HepG2 (cell line): ENCODE measurements at regions not wholly inside any gene's neighbourhood (a gene's known extent, or its start where the extent isn't known, plus 50 kb on each side); places are given as distances from the start of the nearest gene placed in this dataset.

Source experiments
- ATAC-seq: fragments of 200-7000 bp; cut with Tn5 transposase; 3 replicates; pipeline ENCODE4 v1.9.1; 2020; ENCODE audit warnings: mild to moderate bottlenecking, moderate library complexity
- BruUV-seq: library from RNA; stranded (reverse); fragments of 400-500 nt; replicated peaks from 2 replicates; lab custom pipeline; 2021; lab: Mats Ljungman, UMichigan
- CTCF ChIA-PET: fragments of 300-600 bp; formaldehyde crosslinking; extraction: SDS; loops from one replicate; lab custom pipeline; 2021; ENCODE audit warnings: low total read pairs, inconsistent platforms, low intra/inter-chr PET ratio; lab: Yijun Ruan, JAX
- POLR2A ChIA-PET: fragments of 350-600 bp; sonication (Branson Sonifier 250); formaldehyde crosslinking; loops from one replicate; lab custom pipeline; 2020; ENCODE audit warnings: antibody characterized with exemption, inconsistent platforms; lab: Yijun Ruan, JAX
- DNase-seq: peaks from one replicate; pipeline ENCODE4 v3.0.0-alpha.2; 2015; ENCODE audit warnings: low spot score
- FAIRE-seq: peaks from 3 replicates; lab custom pipeline; 2011; peaks lifted over from hg19 to GRCh38; lab: Jason Lieb, UNC
- H2AFZ ChIP-seq: one replicate; pipeline ENCODE4 v1.6.1; 2011; ENCODE audit warnings: low read length, inconsistent platforms
- H3K27ac ChIP-seq: fragments of 300-600 bp; 3 replicates; pipeline ENCODE4 v1.8.0; 2011; ENCODE audit warnings: mixed run types, mild to moderate bottlenecking, mixed read lengths, low read length, inconsistent platforms; ENCODE audit not compliant: insufficient read depth; ENCODE audit errors: extremely low read length
- H3K27me3 ChIP-seq, 2 experiments: fragments of 200-600 bp in 1 of 2; 2 replicates in 1 of 2; 3 replicates in 1 of 2; pipeline versions ENCODE4 v1.6.0 to v1.8.0; 2011; ENCODE audit warnings: low read length in 2 of 2, mild to moderate bottlenecking in 2 of 2, moderate library complexity in 2 of 2, inconsistent platforms in 1 of 2; ENCODE audit not compliant: insufficient read depth in 2 of 2, control insufficient read depth in 1 of 2
- H3K36me3 ChIP-seq, 2 experiments: fragments of 200-600 bp in 1 of 2; replicated peaks in 1 of 2; 2 replicates in 1 of 2; 3 replicates in 1 of 2; pipeline versions ENCODE4 v1.5.1 to v1.8.0; 2011; ENCODE audit warnings: low read length in 2 of 2, inconsistent platforms in 1 of 2; ENCODE audit not compliant: insufficient read depth in 2 of 2, control insufficient read depth in 1 of 2
- H3K4me1 ChIP-seq: 2 replicates; pipeline ENCODE4 v1.5.1; 2012; ENCODE audit warnings: low read length, inconsistent platforms; ENCODE audit not compliant: insufficient read depth
- H3K4me2 ChIP-seq: 2 replicates; pipeline ENCODE4 v1.6.0; 2011; ENCODE audit warnings: low read depth, low read length, inconsistent platforms
- H3K4me3 ChIP-seq, 3 experiments: fragments of 200-600 bp in 1 of 3; sonication (generic), shearing (Covaris generic) in 1 of 3; replicated peaks in 1 of 3; 2 replicates each; pipeline ENCODE4 v1.5.1; 2011 to 2016; ENCODE audit warnings: low read length in 3 of 3, inconsistent platforms in 2 of 3, low read depth in 2 of 3, mild to moderate bottlenecking in 2 of 3, control low read depth in 1 of 3, mixed read lengths in 1 of 3; ENCODE audit not compliant: insufficient read depth in 1 of 3
- H3K79me2 ChIP-seq: one replicate; pipeline ENCODE4 v1.6.1; 2011; ENCODE audit warnings: low read length, inconsistent platforms; ENCODE audit not compliant: insufficient read depth
- H3K9ac ChIP-seq: 2 replicates; pipeline ENCODE4 v1.6.0; 2011; ENCODE audit warnings: mild to moderate bottlenecking, low read depth, low read length, inconsistent platforms; ENCODE audit not compliant: insufficient read depth
- H3K9me3 ChIP-seq: 2 replicates; pipeline ENCODE4 v1.5.1; 2012; ENCODE audit warnings: mild to moderate bottlenecking, low read length
- H4K20me1 ChIP-seq: 2 replicates; pipeline ENCODE4 v1.6.0; 2011; ENCODE audit warnings: inconsistent platforms, mild to moderate bottlenecking, low read length, moderate library complexity; ENCODE audit not compliant: insufficient read depth
- AKNA ChIP-seq: sonication (generic); formaldehyde crosslinking; IDR thresholded peaks from 2 replicates; pipeline ENCODE4 v1.4.0; 2020; ENCODE audit warnings: missing genetic modification reagents, borderline replicate concordance
- CEBPZ ChIP-seq: IDR thresholded peaks from 2 replicates; pipeline ENCODE4 v1.6.1; 2012; ENCODE audit warnings: low read length, improper control_type of control experiment
- FOXA3 ChIP-seq: IDR thresholded peaks from 2 replicates; pipeline ENCODE4 v1.6.1; 2016; ENCODE audit warnings: missing genetic modification reagents, missing compliant biosample characterization
- GATAD1 ChIP-seq: IDR thresholded peaks from 2 replicates; pipeline ENCODE4 v1.6.1; 2016; ENCODE audit warnings: missing genetic modification reagents, missing compliant biosample characterization
- HNRNPL ChIP-seq: fragments of 200-400 bp; formaldehyde crosslinking; IDR thresholded peaks from 2 replicates; pipeline ENCODE4 v1.6.1; 2017; ENCODE audit warnings: mild to moderate bottlenecking, low read depth, low read length
- KDM2A ChIP-seq: sonication (generic); formaldehyde crosslinking; IDR thresholded peaks from 2 replicates; pipeline ENCODE4 v1.4.0; 2020; ENCODE audit warnings: low read depth, missing genetic modification reagents, borderline replicate concordance
- KLF9 ChIP-seq: IDR thresholded peaks from 2 replicates; pipeline ENCODE4 v1.6.1; 2016; ENCODE audit warnings: low read depth
- RARG ChIP-seq: sonication (generic); formaldehyde crosslinking; IDR thresholded peaks from 2 replicates; pipeline ENCODE4 v1.4.0; 2020; ENCODE audit warnings: low read depth, mild to moderate bottlenecking, missing genetic modification reagents
- SOX13 ChIP-seq, 3 experiments: fragments of 450-650 bp in 1 of 3; sonication (generic) in 1 of 3; formaldehyde crosslinking in 1 of 3; IDR thresholded peaks in 2 of 3; conservative IDR thresholded peaks in 1 of 3; 2 replicates each; pipeline versions ENCODE4 v1.5.0 to v1.6.1; 2016 to 2020; ENCODE audit warnings: antibody characterized with exemption in 1 of 3, mild to moderate bottlenecking in 1 of 3, missing compliant biosample characterization in 1 of 3, missing genetic modification reagents in 1 of 3, moderate library complexity in 1 of 3
- ZFP36 ChIP-seq: fragments of 150-350 bp; IDR thresholded peaks from 2 replicates; pipeline ENCODE4 v1.6.1; 2018; ENCODE audit warnings: borderline replicate concordance, low read length, low read depth; ENCODE audit not compliant: partially characterized antibody
- ZNF788 ChIP-seq: sonication (generic); formaldehyde crosslinking; IDR thresholded peaks from 2 replicates; pipeline ENCODE4 v1.5.0; 2020; ENCODE audit warnings: mild to moderate bottlenecking, missing genetic modification reagents, borderline replicate concordance
- WGBS: methylation state at CpG from one replicate; pipeline ENCODE4 v1.1.6; 2017; ENCODE audit warnings: low lambda C conversion rate; 5-methylcytosine and 5-hydroxymethylcytosine counted together
- in situ Hi-C: cut with HindIII; loops from 2 replicates; pipeline ENCODE4 v1.10.0; 2017; ENCODE audit warnings: low pct_unique_long_range_greater_than_20kb; ENCODE audit not compliant: extremely low pct_ligation_motif_present
- intact Hi-C: fragments of 100-400 bp; cut with micrococcal nuclease; formaldehyde crosslinking; loops from one replicate; pipeline ENCODE4 v1.10.0; 2022; ENCODE audit not compliant: unreplicated experiment
- TF ChIP-seq, protein P1 (sequence below): sonication (generic); formaldehyde crosslinking; IDR thresholded peaks from 2 replicates; pipeline ENCODE4 v1.5.1; 2020; ENCODE audit warnings: missing genetic modification reagents, mild to moderate bottlenecking, borderline replicate concordance
- TF ChIP-seq, protein P2 (sequence below): sonication (generic); formaldehyde crosslinking; IDR thresholded peaks from 2 replicates; pipeline ENCODE4 v1.5.1; 2020; ENCODE audit warnings: mild to moderate bottlenecking, moderate library complexity, missing genetic modification reagents

- WGBS, result 41% methylated on average over 5 of the region's 5 CpGs
- no peak for ATAC-seq
- H3K36me3 ChIP-seq, result no peaks in the 10 kb centered on the region
- no peak for DNase-seq
- no peaks in the 10 kb centered on the region for H4K20me1 ChIP-seq
- in situ Hi-C loops, result no loop called here
- no peaks in the 10 kb centered on the region for H3K4me1 ChIP-seq
- H3K9me3 ChIP-seq, result peaks cover 3% of the 10 kb centered on the region; the same call in 1 of the 2 replicates
- H3K27ac ChIP-seq, result no peak overlapping the region
- H3K4me3 ChIP-seq, result no peak overlapping the region
- FAIRE-seq, result no peak
- CTCF ChIA-PET, result no interaction called here
- no peaks in the 10 kb centered on the region for H3K79me2 ChIP-seq
- intact Hi-C loops, result no loop called here
- H3K4me2 ChIP-seq, result no peak overlapping the region
- POLR2A ChIA-PET, result no interaction called here
- H3K27me3 ChIP-seq, result no peaks in the 10 kb centered on the region; a peak in 1 of 5 replicates
- no TSS peak for BruUV-seq
- H2AFZ ChIP-seq, result no peak overlapping the region
- H3K9ac ChIP-seq, result no peak overlapping the region
- TF ChIP-seq KLF9 (no peak), GATAD1 (CRISPR knock-in tag) (no peak), RARG (CRISPR knock-in tag) (no peak), ZNF788 (CRISPR knock-in tag) (no peak), FOXA3 (CRISPR knock-in tag) (no peak), KDM2A (CRISPR knock-in tag) (no peak), ZFP36 (no peak), SOX13 (IDR thresholded peaks at IDR 0.05) (no peak), SOX13 (CRISPR knock-in tag; conservative IDR thresholded peaks at IDR 0.05 in 1 of 2, IDR thresholded peaks at IDR 0.05 in 1 of 2) (no peak), HNRNPL (no peak), AKNA (no peak), CEBPZ (no peak)
- TF ChIP-seq, protein P1, sequence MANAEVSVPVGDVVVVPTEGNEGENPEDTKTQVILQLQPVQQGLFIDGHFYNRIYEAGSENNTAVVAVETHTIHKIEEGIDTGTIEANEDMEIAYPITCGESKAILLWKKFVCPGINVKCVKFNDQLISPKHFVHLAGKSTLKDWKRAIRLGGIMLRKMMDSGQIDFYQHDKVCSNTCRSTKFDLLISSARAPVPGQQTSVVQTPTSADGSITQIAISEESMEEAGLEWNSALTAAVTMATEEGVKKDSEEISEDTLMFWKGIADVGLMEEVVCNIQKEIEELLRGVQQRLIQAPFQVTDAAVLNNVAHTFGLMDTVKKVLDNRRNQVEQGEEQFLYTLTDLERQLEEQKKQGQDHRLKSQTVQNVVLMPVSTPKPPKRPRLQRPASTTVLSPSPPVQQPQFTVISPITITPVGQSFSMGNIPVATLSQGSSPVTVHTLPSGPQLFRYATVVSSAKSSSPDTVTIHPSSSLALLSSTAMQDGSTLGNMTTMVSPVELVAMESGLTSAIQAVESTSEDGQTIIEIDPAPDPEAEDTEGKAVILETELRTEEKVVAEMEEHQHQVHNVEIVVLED (CRISPR knock-in tag), result no peak
- TF ChIP-seq, protein P2, sequence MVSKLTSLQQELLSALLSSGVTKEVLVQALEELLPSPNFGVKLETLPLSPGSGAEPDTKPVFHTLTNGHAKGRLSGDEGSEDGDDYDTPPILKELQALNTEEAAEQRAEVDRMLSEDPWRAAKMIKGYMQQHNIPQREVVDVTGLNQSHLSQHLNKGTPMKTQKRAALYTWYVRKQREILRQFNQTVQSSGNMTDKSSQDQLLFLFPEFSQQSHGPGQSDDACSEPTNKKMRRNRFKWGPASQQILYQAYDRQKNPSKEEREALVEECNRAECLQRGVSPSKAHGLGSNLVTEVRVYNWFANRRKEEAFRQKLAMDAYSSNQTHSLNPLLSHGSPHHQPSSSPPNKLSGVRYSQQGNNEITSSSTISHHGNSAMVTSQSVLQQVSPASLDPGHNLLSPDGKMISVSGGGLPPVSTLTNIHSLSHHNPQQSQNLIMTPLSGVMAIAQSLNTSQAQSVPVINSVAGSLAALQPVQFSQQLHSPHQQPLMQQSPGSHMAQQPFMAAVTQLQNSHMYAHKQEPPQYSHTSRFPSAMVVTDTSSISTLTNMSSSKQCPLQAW (CRISPR knock-in tag), result no peak
These were observed 77.4 kb upstream of the SPATA31E1 start for GRCh38 chr9:87805259-87805658.
